ENCODE measurements at regions not wholly inside any gene's neighbourhood (a gene's known extent, or its start where the extent isn't known, plus 50 kb on each side); places are given as distances from the start of the nearest gene placed in this dataset.

- TF ChIP-seq CTCF (IDR thresholded peaks at IDR 0.05), result no peak
- TF ChIP-seq POLR2AphosphoS5 (IDR thresholded peaks at IDR 0.05), result no peak
- no peak for TF ChIP-seq POLR2A (IDR thresholded peaks at IDR 0.05)
- intact Hi-C loops (cut with DNase I; ENCODE audit: low total_unique reads), result no loop called here
- Histone ChIP-seq H3K4me1 (no peaks in the 10 kb centered on the region), H3K27ac (no peak overlapping the region), H3K36me3 (no peaks in the 10 kb centered on the region), H3K4me3 (peak overlapping the region in 2 of 3 donors; percentile 40 to 59), H3K9me3 (no peaks in the 10 kb centered on the region), H3K27me3 (peaks cover 0 to 11% of the 10 kb centered on the region in 2 donors)
- DNase-seq (ENCODE audit: low spot score in 2 of 2), result no peak
These were observed 186.2 kb downstream of the EFNB2 start for GRCh38 chr13:106349080-106349931.

DNA sequence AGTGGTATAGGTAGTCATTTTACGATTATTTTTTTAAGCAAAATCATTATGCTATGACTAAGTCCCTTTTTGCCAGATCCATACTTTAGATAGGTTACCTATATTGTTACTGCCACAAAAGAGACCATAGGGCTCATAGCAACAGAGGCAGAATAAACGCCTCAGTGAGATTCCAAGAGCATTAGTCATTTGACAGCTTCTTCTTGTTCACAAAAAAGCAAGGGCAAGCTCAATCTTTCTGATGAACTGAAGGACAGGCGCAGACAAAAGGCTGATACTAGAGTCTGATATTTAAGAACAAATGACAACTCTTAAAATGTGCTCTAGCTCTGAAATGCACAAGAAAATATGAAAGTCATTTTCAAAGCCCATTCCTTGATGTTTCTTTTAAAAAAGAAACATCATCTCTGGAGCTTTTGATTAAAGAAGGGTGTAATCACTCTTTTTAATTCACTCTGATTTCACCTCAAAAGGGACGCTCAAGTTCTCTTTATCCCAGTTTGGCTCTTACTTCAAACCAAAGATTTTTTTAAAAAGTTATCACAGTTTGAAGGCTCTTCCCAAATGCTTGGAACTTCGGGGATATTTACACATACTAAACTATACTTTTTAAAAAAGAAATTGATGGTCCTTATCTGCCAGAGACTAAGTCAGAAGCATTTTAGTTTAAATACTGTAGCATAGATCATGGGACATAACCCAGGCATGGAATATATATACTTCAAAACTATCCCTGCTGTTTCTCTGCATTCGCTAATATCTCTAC is 187.2 kb downstream of the EFNB2 start:
- TF ChIP-seq POLR2A (IDR thresholded peaks at IDR 0.05), result no peak
- no peak for TF ChIP-seq CTCF (IDR thresholded peaks at IDR 0.05)
- no peak for TF ChIP-seq POLR2AphosphoS5 (IDR thresholded peaks at IDR 0.05)

DNA sequence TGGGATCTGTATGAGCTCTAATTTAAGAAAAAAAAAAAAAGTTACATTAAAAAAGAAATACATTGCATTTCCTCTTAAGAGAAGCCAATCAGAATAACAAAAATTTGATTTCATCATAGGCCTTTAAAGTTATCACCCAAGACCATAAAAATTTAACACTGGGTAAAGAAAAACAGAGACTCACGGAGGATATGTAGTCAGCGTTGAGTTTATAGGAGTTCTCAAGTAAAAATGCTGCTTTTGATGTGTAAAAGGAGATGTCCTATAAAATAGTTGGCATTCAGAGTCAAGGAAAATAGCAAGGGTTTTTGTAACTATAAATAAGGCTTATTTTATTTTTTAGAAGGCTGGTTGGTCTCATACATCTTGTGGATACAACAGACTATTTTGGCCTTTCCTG is 191.1 kb downstream of the EFNB2 start:
- Histone ChIP-seq H3K36me3 (no peaks in the 10 kb centered on the region), H3K9me3 (peaks cover 6 to 12% of the 10 kb centered on the region in 2 donors), H3K27me3 (peaks cover 0 to 2% of the 10 kb centered on the region in 2 donors), H3K4me1 (no peaks in the 10 kb centered on the region), H3K27ac (no peak overlapping the region), H3K4me3 (no peak overlapping the region)
- no peak for TF ChIP-seq POLR2AphosphoS5 (IDR thresholded peaks at IDR 0.05)
- TF ChIP-seq CTCF (IDR thresholded peaks at IDR 0.05), result no peak
- DNase-seq (ENCODE audit: low spot score in 2 of 2), result no peak
- intact Hi-C loops (cut with DNase I; ENCODE audit: low total_unique reads), result no loop called here

More for the DNA sequence above, 187.2 kb downstream of the EFNB2 start:
- no peaks in the 10 kb centered on the region for H3K4me1 ChIP-seq
- H3K36me3 ChIP-seq, result no peaks in the 10 kb centered on the region
- intact Hi-C loops (cut with DNase I; ENCODE audit: low total_unique reads), result no loop called here
- H3K9me3 ChIP-seq, result no peaks in the 10 kb centered on the region
- peaks cover 0 to 11% of the 10 kb centered on the region in 2 donors for H3K27me3 ChIP-seq
- H3K4me3 ChIP-seq, result no peak overlapping the region
- no peak for DNase-seq (ENCODE audit: low spot score in 2 of 2)
- H3K27ac ChIP-seq, result no peak overlapping the region

GRCh38 chr13:106343836-106344235 is 191.6 kb downstream of the EFNB2 start:
- Histone ChIP-seq H3K27ac (no peak overlapping the region), H3K27me3 (no peaks in the 10 kb centered on the region), H3K36me3 (no peaks in the 10 kb centered on the region), H3K9me3 (peaks cover 6 to 12% of the 10 kb centered on the region in 2 donors), H3K4me3 (no peak overlapping the region), H3K4me1 (no peaks in the 10 kb centered on the region)
- TF ChIP-seq CTCF (IDR thresholded peaks at IDR 0.05), result no peak
- TF ChIP-seq POLR2AphosphoS5 (IDR thresholded peaks at IDR 0.05), result no peak
- TF ChIP-seq POLR2A (IDR thresholded peaks at IDR 0.05), result no peak
- intact Hi-C loops (cut with DNase I; ENCODE audit: low total_unique reads), result no loop called here
- no peak for DNase-seq (ENCODE audit: low spot score in 2 of 2)

- no peak for TF ChIP-seq CTCF (IDR thresholded peaks at IDR 0.05)
- TF ChIP-seq POLR2A (IDR thresholded peaks at IDR 0.05), result no peak
- TF ChIP-seq POLR2AphosphoS5 (IDR thresholded peaks at IDR 0.05), result no peak
- DNase-seq (ENCODE audit: low spot score in 2 of 2), result no peak
- no peaks in the 10 kb centered on the region for H3K4me1 ChIP-seq
- no peaks in the 10 kb centered on the region for H3K27me3 ChIP-seq
- H3K9me3 ChIP-seq, result peaks cover 6 to 12% of the 10 kb centered on the region in 2 donors
- no peaks in the 10 kb centered on the region for H3K36me3 ChIP-seq
- H3K4me3 ChIP-seq, result no peak overlapping the region
- intact Hi-C loops (cut with DNase I; ENCODE audit: low total_unique reads), result no loop called here
- no peak overlapping the region for H3K27ac ChIP-seq
These were observed 195.2 kb downstream of the EFNB2 start for GRCh38 chr13:106340249-106340648.

All from breast epithelium (tissue), 4 donors.